ENCODE measurements at regions not wholly inside any gene's neighbourhood (a gene's known extent, or its start where the extent isn't known, plus 50 kb on each side); places are given as distances from the start of the nearest gene placed in this dataset.

DNA sequence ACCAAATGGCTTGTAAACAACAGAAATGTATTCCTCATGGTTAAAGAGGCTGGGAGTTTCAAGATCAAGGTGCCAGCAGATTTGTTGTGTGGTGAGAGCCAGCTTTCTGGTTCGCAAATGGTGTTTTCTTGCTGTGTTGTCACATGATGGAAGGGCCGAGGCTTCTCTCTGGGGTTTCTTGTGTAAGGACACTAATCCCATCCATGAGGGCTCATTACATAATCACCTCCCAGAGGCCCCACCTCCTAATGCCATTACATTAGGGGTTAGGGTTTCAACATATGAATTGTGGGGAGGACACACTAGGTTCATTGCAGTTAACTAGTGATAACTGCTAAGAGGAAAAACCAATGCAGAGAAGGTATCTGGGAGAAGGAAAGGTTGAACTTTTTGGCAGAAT lies 103.5 kb upstream of the ENPEP start:
- H3K27ac ChIP-seq (ENCODE audit: low read depth, low read length, poor library complexity, severe bottlenecking): no peak overlapping the region
- no peak overlapping the region for H3K4me3 ChIP-seq (ENCODE audit: low read depth, low read length, poor library complexity, severe bottlenecking)
- H3K4me1 ChIP-seq (ENCODE audit: insufficient read depth, low read length, poor library complexity, severe bottlenecking): no peaks in the 10 kb centered on the region
- H3K9me3 ChIP-seq (ENCODE audit: low read length): no peaks in the 10 kb centered on the region
- DNase-seq (ENCODE audit: low spot score): no peak
- H4K20me1 ChIP-seq (ENCODE audit: insufficient read depth, low read length): no peaks in the 10 kb centered on the region
- H3K4me2 ChIP-seq (ENCODE audit: low read length): no peak overlapping the region
- TF ChIP-seq, protein P1, sequence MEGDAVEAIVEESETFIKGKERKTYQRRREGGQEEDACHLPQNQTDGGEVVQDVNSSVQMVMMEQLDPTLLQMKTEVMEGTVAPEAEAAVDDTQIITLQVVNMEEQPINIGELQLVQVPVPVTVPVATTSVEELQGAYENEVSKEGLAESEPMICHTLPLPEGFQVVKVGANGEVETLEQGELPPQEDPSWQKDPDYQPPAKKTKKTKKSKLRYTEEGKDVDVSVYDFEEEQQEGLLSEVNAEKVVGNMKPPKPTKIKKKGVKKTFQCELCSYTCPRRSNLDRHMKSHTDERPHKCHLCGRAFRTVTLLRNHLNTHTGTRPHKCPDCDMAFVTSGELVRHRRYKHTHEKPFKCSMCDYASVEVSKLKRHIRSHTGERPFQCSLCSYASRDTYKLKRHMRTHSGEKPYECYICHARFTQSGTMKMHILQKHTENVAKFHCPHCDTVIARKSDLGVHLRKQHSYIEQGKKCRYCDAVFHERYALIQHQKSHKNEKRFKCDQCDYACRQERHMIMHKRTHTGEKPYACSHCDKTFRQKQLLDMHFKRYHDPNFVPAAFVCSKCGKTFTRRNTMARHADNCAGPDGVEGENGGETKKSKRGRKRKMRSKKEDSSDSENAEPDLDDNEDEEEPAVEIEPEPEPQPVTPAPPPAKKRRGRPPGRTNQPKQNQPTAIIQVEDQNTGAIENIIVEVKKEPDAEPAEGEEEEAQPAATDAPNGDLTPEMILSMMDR (conservative IDR thresholded peaks at IDR 0.05; ENCODE audit: low read length): no peak
- TF ChIP-seq EZH2phosphoT487 (IDR thresholded peaks at IDR 0.05; ENCODE audit: borderline replicate concordance, low read depth, low read length): no peak
- no peaks in the 10 kb centered on the region for H3K36me3 ChIP-seq (ENCODE audit: insufficient read depth, low read length)
- ChIA-PET POLR2A (interaction anchor here (0.6 to 1.7 kb wide), 2 partner anchors 9 to 341 kb away, joined by 3 to 4 read pairs; no protein-coding TSS in a partner anchor), CTCF (ENCODE audit: unreplicated experiment) (no interaction called here)
- H3K9me2 ChIP-seq (ENCODE audit: insufficient read depth, low read length): no peaks in the 10 kb centered on the region
- H3K79me2 ChIP-seq (ENCODE audit: insufficient read depth, low read depth, low read length): no peaks in the 10 kb centered on the region
- no peak overlapping the region for H2AFZ ChIP-seq (ENCODE audit: low read length)
- intact Hi-C loops (cut with micrococcal nuclease; ENCODE audit: unreplicated experiment): no loop called here
- BruUV-seq (replicated peaks): no TSS peak

DNA sequence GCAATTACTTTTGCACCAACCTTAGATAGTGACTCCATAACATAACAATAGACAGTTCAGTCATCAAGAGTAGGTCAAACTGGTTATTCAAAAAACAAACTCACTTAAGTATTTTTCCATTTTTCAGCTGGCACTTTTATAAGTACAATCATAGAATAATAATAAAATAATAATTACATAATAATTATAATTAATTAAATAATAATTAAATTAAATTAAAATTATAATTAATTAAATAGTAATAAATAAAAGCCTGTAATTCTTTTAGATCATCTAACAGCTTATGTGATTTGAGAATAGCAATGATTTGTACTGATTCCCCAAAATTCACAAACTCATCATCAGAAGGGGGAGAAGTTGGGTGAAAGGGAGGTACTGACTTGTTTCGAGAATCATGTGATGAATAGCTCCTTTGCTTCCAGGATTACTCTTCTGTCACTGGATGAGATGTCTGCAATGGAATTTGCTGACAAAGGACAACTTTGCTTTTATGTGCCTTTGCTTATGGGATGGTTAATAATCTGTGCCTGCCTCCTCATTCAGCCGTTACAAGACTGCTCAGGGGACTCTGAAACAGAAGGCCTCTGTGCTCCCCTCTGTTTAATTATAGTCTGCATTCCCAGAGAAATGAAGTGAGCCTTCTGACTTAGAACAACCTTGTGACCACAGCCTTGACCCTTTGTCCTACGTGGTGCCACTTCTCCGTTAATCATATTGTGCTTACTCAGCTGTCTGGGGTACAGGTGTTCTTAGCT lies 104.8 kb upstream of the ENPEP start:
- no peaks in the 10 kb centered on the region for H3K9me3 ChIP-seq (ENCODE audit: low read length)

More for the DNA sequence above, 104.8 kb upstream of the ENPEP start:
- Histone ChIP-seq H3K36me3 (ENCODE audit: insufficient read depth, low read length) (no peaks in the 10 kb centered on the region), H3K4me3 (ENCODE audit: low read depth, low read length, poor library complexity, severe bottlenecking) (no peak overlapping the region), H4K20me1 (ENCODE audit: insufficient read depth, low read length) (no peaks in the 10 kb centered on the region), H2AFZ (ENCODE audit: low read length) (no peak overlapping the region), H3K27ac (ENCODE audit: low read depth, low read length, poor library complexity, severe bottlenecking) (no peak overlapping the region), H3K4me1 (ENCODE audit: insufficient read depth, low read length, poor library complexity, severe bottlenecking) (no peaks in the 10 kb centered on the region), H3K4me2 (ENCODE audit: low read length) (no peak overlapping the region), H3K79me2 (ENCODE audit: insufficient read depth, low read depth, low read length) (no peaks in the 10 kb centered on the region), H3K9me2 (ENCODE audit: insufficient read depth, low read length) (no peaks in the 10 kb centered on the region)
- DNase-seq (ENCODE audit: low spot score): no peak
- POLR2A ChIA-PET: interaction anchor here (0.6 to 1.7 kb wide), 2 partner anchors 10 to 976 kb away, joined by 3 to 4 read pairs; no protein-coding TSS in a partner anchor
- intact Hi-C loops (cut with micrococcal nuclease; ENCODE audit: unreplicated experiment): no loop called here
- no TSS peak for BruUV-seq (replicated peaks)
- CTCF ChIA-PET (ENCODE audit: unreplicated experiment): interaction anchor here (0.6 kb wide), 1 partner anchor 372 kb away, joined by 3 read pairs; no protein-coding TSS in a partner anchor
- no peak for TF ChIP-seq EZH2phosphoT487 (IDR thresholded peaks at IDR 0.05; ENCODE audit: borderline replicate concordance, low read depth, low read length)
- TF ChIP-seq, protein P1 (conservative IDR thresholded peaks at IDR 0.05; ENCODE audit: low read length): no peak

Measured in OCI-LY7 (cell line).